Endothelial cell of umbilical vein (primary cell): ENCODE measurements at regions not wholly inside any gene's neighbourhood (a gene's known extent, or its start where the extent isn't known, plus 50 kb on each side); places are given as distances from the start of the nearest gene placed in this dataset.

Source experiments
- BruUV-seq: library from RNA; stranded (reverse); fragments of 400-500 nt; replicated peaks from 2 replicates; lab custom pipeline; 2021; lab: Mats Ljungman, UMichigan
- CTCF ChIA-PET: fragments of 300-600, 350-600 bp; sonication (Branson Sonifier 250); formaldehyde crosslinking; loops from one replicate; lab custom pipeline; 2021; ENCODE audit warnings: antibody characterized with exemption, inconsistent platforms; lab: Charles Lee
- POLR2A ChIA-PET: fragments of 300-600, 350-600 bp; sonication (Branson Sonifier 250); formaldehyde crosslinking; loops from one replicate; lab custom pipeline; 2021; ENCODE audit warnings: antibody characterized with exemption, inconsistent platforms; lab: Charles Lee
- DNase-seq: peaks from one replicate; pipeline ENCODE4 v3.0.0-alpha.2; 2011; ENCODE audit warnings: low read depth, low spot score
- FAIRE-seq: peaks from 2 replicates; lab custom pipeline; 2011; peaks lifted over from hg19 to GRCh38; lab: Jason Lieb, UNC
- H2AFZ ChIP-seq: 2 replicates; pipeline ENCODE4 v1.6.0; 2012; ENCODE audit warnings: low read depth, low read length, control low read depth, inconsistent platforms
- H3K27ac ChIP-seq: 2 replicates; pipeline ENCODE4 v1.5.1; 2011; ENCODE audit warnings: low read depth, mild to moderate bottlenecking, control low read depth, low read length, moderate library complexity; ENCODE audit not compliant: insufficient read depth
- H3K27me3 ChIP-seq, 2 experiments: 2 replicates each; pipeline versions ENCODE4 v1.6.0 to v1.6.1; 2011; ENCODE audit warnings: low read length in 2 of 2, mixed read lengths in 1 of 2; ENCODE audit not compliant: control insufficient read depth in 2 of 2, insufficient read depth in 2 of 2
- H3K36me3 ChIP-seq, 2 experiments: 2 replicates in 1 of 2; 3 replicates in 1 of 2; pipeline ENCODE4 v1.5.1; 2011; ENCODE audit warnings: low read length in 2 of 2, mild to moderate bottlenecking in 1 of 2, moderate library complexity in 1 of 2; ENCODE audit not compliant: control insufficient read depth in 2 of 2, insufficient read depth in 2 of 2; ENCODE audit errors: extremely low read depth in 1 of 2
- H3K4me1 ChIP-seq: 3 replicates; pipeline ENCODE4 v1.5.1; 2011; ENCODE audit warnings: mild to moderate bottlenecking, low read length; ENCODE audit not compliant: control insufficient read depth, insufficient read depth; ENCODE audit errors: extremely low read depth
- H3K4me2 ChIP-seq: 2 replicates; pipeline ENCODE4 v1.6.1; 2011; ENCODE audit warnings: low read length, control low read depth, mixed read lengths; ENCODE audit not compliant: insufficient read depth
- H3K4me3 ChIP-seq, 3 experiments: fragments of 200-600 bp in 1 of 3; sonication (generic), shearing (Covaris generic) in 1 of 3; replicated peaks in 1 of 3; 2 replicates each; pipeline ENCODE4 v1.5.1; 2011 to 2016; ENCODE audit warnings: control low read depth in 3 of 3, low read length in 3 of 3, mild to moderate bottlenecking in 2 of 3, inconsistent platforms in 1 of 3, low read depth in 1 of 3, moderate library complexity in 1 of 3; ENCODE audit not compliant: insufficient read depth in 1 of 3
- H3K79me2 ChIP-seq: 2 replicates; pipeline ENCODE4 v1.6.0; 2012; ENCODE audit warnings: low read length, inconsistent platforms; ENCODE audit not compliant: control insufficient read depth, insufficient read depth
- H3K9ac ChIP-seq: replicated peaks from 2 replicates; pipeline ENCODE3; 2011; ENCODE audit warnings: low read length, control low read depth; ENCODE audit not compliant: insufficient read depth; ENCODE audit errors: extremely low read depth
- H3K9me1 ChIP-seq: replicated peaks from 3 replicates; pipeline ENCODE4 v1.6.0; 2011; ENCODE audit warnings: mild to moderate bottlenecking, low read length; ENCODE audit not compliant: control insufficient read depth, insufficient read depth; ENCODE audit errors: extremely low read depth
- H3K9me3 ChIP-seq: replicated peaks from 2 replicates; pipeline ENCODE4 v1.5.1; 2012; ENCODE audit warnings: low read length, inconsistent platforms; ENCODE audit not compliant: control insufficient read depth, insufficient read depth
- H4K20me1 ChIP-seq: replicated peaks from 2 replicates; pipeline ENCODE3; 2011; ENCODE audit warnings: mild to moderate bottlenecking, low read length; ENCODE audit not compliant: control insufficient read depth, insufficient read depth; ENCODE audit errors: extremely low read depth
- EZH2 ChIP-seq: IDR thresholded peaks from 2 replicates; pipeline ENCODE4 v1.6.1; 2012; ENCODE audit warnings: borderline replicate concordance, low read depth, mild to moderate bottlenecking, moderate library complexity, low read length, inconsistent platforms; ENCODE audit not compliant: severe bottlenecking
- FOS ChIP-seq: IDR thresholded peaks from 2 replicates; pipeline ENCODE4 v1.6.1; 2011; ENCODE audit warnings: mild to moderate bottlenecking, low read length, moderate library complexity, borderline replicate concordance; ENCODE audit not compliant: insufficient read depth
- GATA2 ChIP-seq: IDR thresholded peaks from 2 replicates; pipeline ENCODE4 v1.7.0; 2011; ENCODE audit warnings: low read depth, mild to moderate bottlenecking, moderate library complexity, mixed read lengths, low read length; ENCODE audit not compliant: insufficient read length, insufficient read depth
- JUN ChIP-seq: IDR thresholded peaks from 2 replicates; pipeline ENCODE4 v1.6.1; 2011; ENCODE audit warnings: borderline replicate concordance, low read depth; ENCODE audit not compliant: insufficient read length, insufficient read depth
- MYC ChIP-seq: IDR thresholded peaks from one replicate; pipeline ENCODE4 v1.6.1; 2011; ENCODE audit warnings: mild to moderate bottlenecking, low read depth, low read length
- POLR2A ChIP-seq: IDR thresholded peaks from 2 replicates; pipeline ENCODE4 v1.6.1; 2012; ENCODE audit warnings: low read depth, mild to moderate bottlenecking, control low read depth, low read length
- POLR2AphosphoS5 ChIP-seq: IDR thresholded peaks from 2 replicates; pipeline ENCODE4 v1.6.1; 2012; ENCODE audit warnings: low read depth, mild to moderate bottlenecking, control low read depth, low read length, moderate library complexity; ENCODE audit not compliant: insufficient read depth
- dilution Hi-C: fragments of 300-500 bp; cut with MboI; formaldehyde crosslinking; loops from one replicate; pipeline ENCODE4 v1.15.0; 2019; ENCODE audit warnings: low sequenced_read_pairs; ENCODE audit not compliant: extremely low pct_ligation_motif_present
- intact Hi-C: fragments of 100-400 bp; cut with micrococcal nuclease; formaldehyde crosslinking; loops from one replicate; pipeline ENCODE4 v1.10.0; 2022
- TF ChIP-seq, protein P1 (sequence below), 2 donors: IDR thresholded peaks; 1 replicate in 1 of 2; 2 replicates in 1 of 2; pipeline ENCODE4 v1.5.1; 2011; ENCODE audit warnings: low read length in 2 of 2, mild to moderate bottlenecking in 2 of 2, moderate library complexity in 2 of 2, control low read depth in 1 of 2, inconsistent platforms in 1 of 2, low read depth in 1 of 2; ENCODE audit not compliant: insufficient read depth in 1 of 2; ENCODE audit errors: extremely low read depth in 1 of 2
- TF ChIP-seq, protein P2 (sequence below): IDR thresholded peaks from 2 replicates; pipeline ENCODE4 v1.6.1; 2011; ENCODE audit not compliant: insufficient read depth, insufficient read length

DNA sequence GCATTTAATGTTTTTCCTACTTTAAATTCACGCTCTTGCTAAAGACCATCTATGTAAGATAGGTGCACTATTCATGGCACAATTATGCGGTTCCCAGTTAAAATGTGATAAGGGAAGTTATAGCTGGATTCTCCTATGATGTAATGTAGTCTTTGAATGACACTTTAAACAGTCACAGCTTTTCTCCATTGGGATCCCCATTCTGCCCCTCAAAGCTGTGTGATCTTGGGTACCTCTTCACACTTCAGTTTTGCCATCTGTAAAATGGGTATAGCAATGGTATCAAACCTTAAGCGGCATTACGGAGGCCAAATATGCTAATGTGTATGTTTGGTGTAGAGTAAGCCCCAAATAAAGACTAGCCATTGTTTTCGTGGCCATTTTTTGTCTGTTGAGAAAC is 64.7 kb upstream of the ZNF217 start:
- H3K27ac ChIP-seq: no peak overlapping the region
- CTCF ChIA-PET: interaction anchor here (1.6 to 2.3 kb wide), 4 partner anchors 15 to 282 kb away, joined by 4 to 6 read pairs (median 6); no protein-coding TSS in a partner anchor
- no peaks in the 10 kb centered on the region for H3K27me3 ChIP-seq
- no peaks in the 10 kb centered on the region for H3K36me3 ChIP-seq
- no peak overlapping the region for H3K4me3 ChIP-seq
- intact Hi-C loops (loop anchor here (5.0 kb wide), 1 partner anchor 66 kb away; the partner anchor contains the start of gene ZNF217), dilution Hi-C loops (no loop called here)
- TF ChIP-seq, protein P1, sequence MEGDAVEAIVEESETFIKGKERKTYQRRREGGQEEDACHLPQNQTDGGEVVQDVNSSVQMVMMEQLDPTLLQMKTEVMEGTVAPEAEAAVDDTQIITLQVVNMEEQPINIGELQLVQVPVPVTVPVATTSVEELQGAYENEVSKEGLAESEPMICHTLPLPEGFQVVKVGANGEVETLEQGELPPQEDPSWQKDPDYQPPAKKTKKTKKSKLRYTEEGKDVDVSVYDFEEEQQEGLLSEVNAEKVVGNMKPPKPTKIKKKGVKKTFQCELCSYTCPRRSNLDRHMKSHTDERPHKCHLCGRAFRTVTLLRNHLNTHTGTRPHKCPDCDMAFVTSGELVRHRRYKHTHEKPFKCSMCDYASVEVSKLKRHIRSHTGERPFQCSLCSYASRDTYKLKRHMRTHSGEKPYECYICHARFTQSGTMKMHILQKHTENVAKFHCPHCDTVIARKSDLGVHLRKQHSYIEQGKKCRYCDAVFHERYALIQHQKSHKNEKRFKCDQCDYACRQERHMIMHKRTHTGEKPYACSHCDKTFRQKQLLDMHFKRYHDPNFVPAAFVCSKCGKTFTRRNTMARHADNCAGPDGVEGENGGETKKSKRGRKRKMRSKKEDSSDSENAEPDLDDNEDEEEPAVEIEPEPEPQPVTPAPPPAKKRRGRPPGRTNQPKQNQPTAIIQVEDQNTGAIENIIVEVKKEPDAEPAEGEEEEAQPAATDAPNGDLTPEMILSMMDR (IDR thresholded peaks at IDR 0.05; ENCODE audit: extremely low read depth in 1 of 2, insufficient read depth in 1 of 2, low read depth in 1 of 2, low read length in 2 of 2): no peak
- TF ChIP-seq POLR2AphosphoS5 (no peak), EZH2 (no peak), MYC (no peak), JUN (no peak), FOS (no peak), GATA2 (no peak), POLR2A (no peak)
- TF ChIP-seq, protein P2, sequence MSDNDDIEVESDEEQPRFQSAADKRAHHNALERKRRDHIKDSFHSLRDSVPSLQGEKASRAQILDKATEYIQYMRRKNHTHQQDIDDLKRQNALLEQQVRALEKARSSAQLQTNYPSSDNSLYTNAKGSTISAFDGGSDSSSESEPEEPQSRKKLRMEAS: no peak
- H3K79me2 ChIP-seq: no peaks in the 10 kb centered on the region
- H3K4me2 ChIP-seq: no peak overlapping the region
- no peaks in the 10 kb centered on the region for H4K20me1 ChIP-seq
- POLR2A ChIA-PET: no interaction called here
- H3K4me1 ChIP-seq: peaks cover 5% of the 10 kb centered on the region
- no peak overlapping the region for H2AFZ ChIP-seq
- FAIRE-seq: no peak
- no peak overlapping the region for H3K9ac ChIP-seq
- DNase-seq: no peak
- H3K9me3 ChIP-seq: no peaks in the 10 kb centered on the region
- no TSS peak for BruUV-seq
- H3K9me1 ChIP-seq: no peaks in the 10 kb centered on the region
